Activated CD4-positive, alpha-beta T cell treated with anti-CD3 and anti-CD28 coated beads, Interleukin-2, amount 10 ng/mL, durations not matched to agents 24 days and 14 days (primary cell): ENCODE measurements at regions not wholly inside any gene's neighbourhood (a gene's known extent, or its start where the extent isn't known, plus 50 kb on each side); places are given as distances from the start of the nearest gene placed in this dataset.

Experiments
- DNase-seq: peaks from one replicate; pipeline ENCODE4 v3.0.0; 2022
- H3K27ac Mint-ChIP-seq: one replicate; pipeline ENCODE4 v1.8.0; 2022; ENCODE audit warnings: mild to moderate bottlenecking, mixed read lengths
- H3K27me3 Mint-ChIP-seq: one replicate; pipeline ENCODE4 v1.8.0; 2022; ENCODE audit warnings: mixed read lengths
- H3K36me3 Mint-ChIP-seq: one replicate; pipeline ENCODE4 v1.8.0; 2022; ENCODE audit warnings: low read depth, mild to moderate bottlenecking, mixed read lengths
- H3K4me1 Mint-ChIP-seq: one replicate; pipeline ENCODE4 v1.8.0; 2021; ENCODE audit warnings: mixed read lengths
- H3K4me3 Mint-ChIP-seq: one replicate; pipeline ENCODE4 v1.8.0; 2022; ENCODE audit warnings: mild to moderate bottlenecking, moderate library complexity, mixed read lengths
- H3K9me3 Mint-ChIP-seq: one replicate; pipeline ENCODE4 v1.8.0; 2021; ENCODE audit warnings: mixed read lengths
- intact Hi-C: fragments of 100-400 bp; cut with micrococcal nuclease; formaldehyde crosslinking; loops from one replicate; pipeline ENCODE4 v1.15.1; 2023

DNA sequence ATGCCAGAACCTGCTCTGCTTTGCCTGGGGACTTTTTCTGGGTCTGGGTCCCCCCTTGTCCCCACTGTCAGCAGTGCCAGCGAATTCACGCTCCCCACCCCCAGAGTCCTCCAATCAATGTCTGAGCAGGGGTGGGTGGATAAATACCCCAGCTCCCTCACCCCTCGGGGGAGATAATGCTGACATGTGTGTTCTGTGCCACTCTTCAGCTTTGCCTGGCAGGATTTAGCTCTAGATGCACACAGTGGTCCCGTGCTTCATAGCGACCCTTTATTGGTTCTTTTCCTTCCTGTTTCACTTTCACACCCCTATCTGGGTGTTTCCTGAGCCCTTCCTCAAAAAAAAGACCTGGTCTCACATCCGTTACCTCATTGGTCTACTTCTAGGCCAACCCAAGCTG is 277.0 kb downstream of the NPIPA8 start:
- H3K36me3 Mint-ChIP-seq: no peaks in the 10 kb centered on the region
- no peaks in the 10 kb centered on the region for H3K9me3 Mint-ChIP-seq
- H3K4me3 Mint-ChIP-seq: no peak overlapping the region
- H3K4me1 Mint-ChIP-seq: no peaks in the 10 kb centered on the region
- H3K27ac Mint-ChIP-seq: no peak overlapping the region
- H3K27me3 Mint-ChIP-seq: peaks cover 2% of the 10 kb centered on the region
- no peak for DNase-seq
- intact Hi-C loops: no loop called here

- intact Hi-C loops: no loop called here
- H3K9me3 Mint-ChIP-seq: no peaks in the 10 kb centered on the region
These were observed 277.4 kb downstream of the NPIPA8 start for GRCh38 chr16:18059089-18059488.

GRCh38 chr16:18055411-18055916 is 281.1 kb downstream of the NPIPA8 start:
- no peak overlapping the region for H3K4me3 Mint-ChIP-seq
- intact Hi-C loops: no loop called here
- H3K36me3 Mint-ChIP-seq: no peaks in the 10 kb centered on the region
- no peaks in the 10 kb centered on the region for H3K9me3 Mint-ChIP-seq
- DNase-seq: no peak
- H3K27me3 Mint-ChIP-seq: no peaks in the 10 kb centered on the region
- H3K27ac Mint-ChIP-seq: no peak overlapping the region
- no peaks in the 10 kb centered on the region for H3K4me1 Mint-ChIP-seq

More at GRCh38 chr16:18059089-18059488, 277.4 kb downstream of the NPIPA8 start:
- H3K27me3 Mint-ChIP-seq: peaks cover 2% of the 10 kb centered on the region
- DNase-seq: no peak
- no peaks in the 10 kb centered on the region for H3K36me3 Mint-ChIP-seq
- H3K27ac Mint-ChIP-seq: no peak overlapping the region
- H3K4me3 Mint-ChIP-seq: no peak overlapping the region
- H3K4me1 Mint-ChIP-seq: no peaks in the 10 kb centered on the region

DNA sequence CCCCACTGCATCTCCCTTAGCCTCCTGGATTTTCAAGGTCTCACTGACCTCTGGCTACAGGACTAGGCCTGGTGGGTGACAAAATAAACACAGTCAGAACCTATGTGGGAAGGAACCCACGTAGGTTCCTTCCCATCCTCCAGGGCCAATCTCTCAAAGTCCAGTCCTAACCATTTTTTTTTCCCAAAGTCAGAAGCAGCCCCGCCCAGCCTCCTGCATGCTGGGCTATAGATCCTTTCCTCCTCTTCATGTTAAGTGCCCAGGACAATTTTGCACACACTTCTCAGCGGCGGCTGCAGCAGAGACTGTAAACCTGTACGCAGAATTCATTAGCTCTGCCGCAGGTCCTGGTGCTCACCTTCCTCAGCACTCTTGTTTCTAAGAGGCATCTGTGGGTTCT is 285.8 kb downstream of the NPIPA8 start:
- Mint-ChIP-seq H3K9me3 (no peaks in the 10 kb centered on the region), H3K27me3 (no peaks in the 10 kb centered on the region), H3K4me3 (no peak overlapping the region), H3K27ac (no peak overlapping the region), H3K36me3 (no peaks in the 10 kb centered on the region), H3K4me1 (no peaks in the 10 kb centered on the region)
- DNase-seq: no peak
- intact Hi-C loops: no loop called here

- H3K4me1 Mint-ChIP-seq: no peaks in the 10 kb centered on the region
- no peaks in the 10 kb centered on the region for H3K9me3 Mint-ChIP-seq
- H3K4me3 Mint-ChIP-seq: no peak overlapping the region
- H3K27me3 Mint-ChIP-seq: no peaks in the 10 kb centered on the region
- DNase-seq: no peak
- intact Hi-C loops: no loop called here
- no peaks in the 10 kb centered on the region for H3K36me3 Mint-ChIP-seq
- H3K27ac Mint-ChIP-seq: no peak overlapping the region
These were observed 286.3 kb downstream of the NPIPA8 start for GRCh38 chr16:18050234-18050633.

- no peaks in the 10 kb centered on the region for H3K4me1 Mint-ChIP-seq
- H3K27me3 Mint-ChIP-seq: no peaks in the 10 kb centered on the region
- intact Hi-C loops: no loop called here
- no peak for DNase-seq
- H3K27ac Mint-ChIP-seq: no peak overlapping the region
- H3K4me3 Mint-ChIP-seq: no peak overlapping the region
- H3K9me3 Mint-ChIP-seq: no peaks in the 10 kb centered on the region
- no peaks in the 10 kb centered on the region for H3K36me3 Mint-ChIP-seq
These were observed 286.9 kb downstream of the NPIPA8 start for GRCh38 chr16:18049547-18050133.

DNA sequence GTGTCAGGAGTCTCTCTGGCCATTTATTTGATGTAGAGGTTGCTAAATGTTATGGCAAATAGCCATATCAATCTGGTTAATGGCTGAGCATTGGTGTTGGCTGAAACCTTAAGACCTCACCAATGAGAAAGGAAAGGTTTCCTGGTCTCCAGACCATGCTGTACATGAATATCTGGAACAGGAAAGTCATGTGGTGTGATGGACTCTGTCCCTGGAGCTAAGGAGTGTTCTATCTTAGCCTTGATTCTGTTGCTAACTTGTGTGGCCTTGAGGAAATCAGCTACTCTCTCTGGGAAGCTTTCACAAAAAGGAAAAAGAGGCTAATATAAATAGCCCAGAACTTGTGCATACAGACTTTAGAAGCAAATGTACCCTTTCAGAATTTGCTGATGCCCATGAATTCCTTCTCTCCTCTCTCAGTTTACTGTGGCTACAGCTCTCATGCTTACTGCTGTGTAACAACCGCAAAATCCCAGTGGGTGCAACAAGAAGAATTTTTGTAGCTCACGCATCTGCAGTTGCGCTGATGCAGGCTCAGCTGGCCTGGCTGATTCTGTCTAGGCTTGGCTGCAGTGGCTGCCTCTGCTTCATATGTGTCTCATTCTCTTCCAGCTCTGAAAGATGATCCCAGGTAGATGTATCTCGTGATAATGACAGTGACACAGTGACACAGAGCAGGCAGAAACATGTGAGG is 287.5 kb downstream of the NPIPA8 start:
- intact Hi-C loops: no loop called here

DNA sequence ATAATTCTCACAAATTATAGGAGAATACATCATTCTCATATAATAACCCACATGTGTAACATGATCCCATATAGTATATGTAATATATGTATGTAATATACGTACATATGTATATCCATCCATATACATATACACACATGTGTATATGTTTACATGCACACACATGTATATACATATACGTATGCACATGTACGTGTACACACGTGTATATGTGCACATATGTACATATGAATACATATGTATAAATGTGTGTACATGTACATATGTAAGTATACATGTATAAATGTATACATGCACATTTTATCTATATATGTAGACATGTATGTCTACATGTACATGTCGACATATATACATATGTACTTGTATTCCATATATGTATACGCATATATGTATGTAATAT is 288.8 kb downstream of the NPIPA8 start:
- H3K4me1 Mint-ChIP-seq: no peaks in the 10 kb centered on the region
- H3K27me3 Mint-ChIP-seq: no peaks in the 10 kb centered on the region
- no peaks in the 10 kb centered on the region for H3K9me3 Mint-ChIP-seq
- H3K36me3 Mint-ChIP-seq: no peaks in the 10 kb centered on the region
- H3K4me3 Mint-ChIP-seq: no peak overlapping the region
- no peak for DNase-seq
- H3K27ac Mint-ChIP-seq: no peak overlapping the region
- intact Hi-C loops: no loop called here

More for the DNA sequence above, 287.5 kb downstream of the NPIPA8 start:
- no peak overlapping the region for H3K27ac Mint-ChIP-seq
- no peaks in the 10 kb centered on the region for H3K27me3 Mint-ChIP-seq
- no peak overlapping the region for H3K4me3 Mint-ChIP-seq
- DNase-seq: no peak
- H3K9me3 Mint-ChIP-seq: no peaks in the 10 kb centered on the region
- H3K4me1 Mint-ChIP-seq: no peaks in the 10 kb centered on the region
- no peaks in the 10 kb centered on the region for H3K36me3 Mint-ChIP-seq

DNA sequence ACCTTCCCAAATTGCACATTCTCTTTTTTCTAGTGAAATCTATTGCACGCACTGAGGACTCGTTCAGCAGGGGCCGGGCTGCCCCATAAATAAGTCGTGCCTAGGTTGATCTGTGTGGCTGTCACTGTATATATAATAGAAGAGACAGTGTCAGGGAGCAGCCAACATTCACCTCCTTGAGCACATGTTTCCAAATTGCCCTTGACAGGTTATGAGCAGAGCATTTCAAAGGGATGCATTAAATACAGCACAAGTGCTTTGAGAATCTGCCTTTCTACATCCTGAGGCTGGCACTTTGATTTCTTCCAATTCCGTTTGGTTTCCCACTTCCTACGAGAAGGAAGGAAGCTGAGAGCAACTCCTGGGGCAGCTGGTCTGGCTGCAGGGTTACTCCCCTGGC is 291.2 kb downstream of the NPIPA8 start:
- no peaks in the 10 kb centered on the region for H3K27me3 Mint-ChIP-seq
- no peak for DNase-seq
- no peaks in the 10 kb centered on the region for H3K36me3 Mint-ChIP-seq
- no peaks in the 10 kb centered on the region for H3K9me3 Mint-ChIP-seq
- H3K4me1 Mint-ChIP-seq: no peaks in the 10 kb centered on the region
- H3K27ac Mint-ChIP-seq: no peak overlapping the region
- intact Hi-C loops: no loop called here
- H3K4me3 Mint-ChIP-seq: no peak overlapping the region

- no peak overlapping the region for H3K27ac Mint-ChIP-seq
- H3K36me3 Mint-ChIP-seq: no peaks in the 10 kb centered on the region
- no peaks in the 10 kb centered on the region for H3K4me1 Mint-ChIP-seq
- H3K27me3 Mint-ChIP-seq: no peaks in the 10 kb centered on the region
- no peaks in the 10 kb centered on the region for H3K9me3 Mint-ChIP-seq
- intact Hi-C loops: no loop called here
- DNase-seq: no peak
- no peak overlapping the region for H3K4me3 Mint-ChIP-seq
These were observed 294.4 kb downstream of the NPIPA8 start for GRCh38 chr16:18041864-18042834.

DNA sequence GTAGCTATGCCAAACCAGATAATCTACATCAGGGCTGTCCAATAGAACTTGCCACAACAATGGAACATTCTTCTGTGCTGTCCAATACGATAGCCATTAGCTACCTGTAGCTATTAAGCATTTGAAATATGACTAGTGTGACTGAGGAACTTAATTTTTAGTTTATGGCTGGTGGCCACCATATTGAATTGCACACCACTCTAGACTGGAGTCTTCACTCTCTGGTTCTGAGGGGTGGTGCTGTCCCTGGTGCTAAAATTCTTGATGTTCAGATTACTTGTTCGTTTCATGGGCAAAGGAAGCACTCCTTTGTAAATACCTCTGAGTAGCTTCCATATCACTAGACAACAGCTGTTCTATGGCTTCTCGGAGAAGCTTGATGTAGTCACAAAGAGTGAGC is 296.6 kb downstream of the NPIPA8 start:
- Mint-ChIP-seq H3K27me3 (no peaks in the 10 kb centered on the region), H3K36me3 (no peaks in the 10 kb centered on the region), H3K4me3 (no peak overlapping the region), H3K4me1 (no peaks in the 10 kb centered on the region), H3K9me3 (no peaks in the 10 kb centered on the region), H3K27ac (no peak overlapping the region)
- intact Hi-C loops: no loop called here
- no peak for DNase-seq

- Mint-ChIP-seq H3K36me3 (no peaks in the 10 kb centered on the region), H3K27ac (no peak overlapping the region), H3K4me3 (no peak overlapping the region), H3K27me3 (no peaks in the 10 kb centered on the region), H3K9me3 (no peaks in the 10 kb centered on the region), H3K4me1 (no peaks in the 10 kb centered on the region)
- intact Hi-C loops: no loop called here
- DNase-seq: no peak
These were observed 299.5 kb downstream of the NPIPA8 start for GRCh38 chr16:18037051-18037450.

GRCh38 chr16:18024611-18025010 is 311.9 kb downstream of the NPIPA8 start:
- DNase-seq: no peak
- H3K36me3 Mint-ChIP-seq: no peaks in the 10 kb centered on the region

GRCh38 chr16:18018376-18018775 is 318.2 kb downstream of the NPIPA8 start:
- H3K27me3 Mint-ChIP-seq: no peaks in the 10 kb centered on the region
- intact Hi-C loops: no loop called here
- DNase-seq: no peak
- no peak overlapping the region for H3K27ac Mint-ChIP-seq
- no peak overlapping the region for H3K4me3 Mint-ChIP-seq
- H3K9me3 Mint-ChIP-seq: no peaks in the 10 kb centered on the region
- no peaks in the 10 kb centered on the region for H3K36me3 Mint-ChIP-seq
- no peaks in the 10 kb centered on the region for H3K4me1 Mint-ChIP-seq

More at GRCh38 chr16:18024611-18025010, 311.9 kb downstream of the NPIPA8 start:
- H3K4me3 Mint-ChIP-seq: no peak overlapping the region
- no peaks in the 10 kb centered on the region for H3K27me3 Mint-ChIP-seq
- no peaks in the 10 kb centered on the region for H3K4me1 Mint-ChIP-seq
- intact Hi-C loops: no loop called here
- no peak overlapping the region for H3K27ac Mint-ChIP-seq
- no peaks in the 10 kb centered on the region for H3K9me3 Mint-ChIP-seq
